Activated CD8-positive, alpha-beta memory T cell treated with anti-CD3 and anti-CD28 coated beads for 4 hours (primary cell): ENCODE measurements at regions not wholly inside any gene's neighbourhood (a gene's known extent, or its start where the extent isn't known, plus 50 kb on each side); places are given as distances from the start of the nearest gene placed in this dataset.
"Not testable (repeated sequence)": the region's sequence is repeated elsewhere in the genome, so short reads cannot be mapped to it uniquely, and the experiment has no call there.

Experiments
- DNase-seq, 2 donors: peaks; one replicate each; pipeline ENCODE4 v3.0.0-alpha.2; 2020; ENCODE audit warnings: low read depth in 2 of 2

DNA sequence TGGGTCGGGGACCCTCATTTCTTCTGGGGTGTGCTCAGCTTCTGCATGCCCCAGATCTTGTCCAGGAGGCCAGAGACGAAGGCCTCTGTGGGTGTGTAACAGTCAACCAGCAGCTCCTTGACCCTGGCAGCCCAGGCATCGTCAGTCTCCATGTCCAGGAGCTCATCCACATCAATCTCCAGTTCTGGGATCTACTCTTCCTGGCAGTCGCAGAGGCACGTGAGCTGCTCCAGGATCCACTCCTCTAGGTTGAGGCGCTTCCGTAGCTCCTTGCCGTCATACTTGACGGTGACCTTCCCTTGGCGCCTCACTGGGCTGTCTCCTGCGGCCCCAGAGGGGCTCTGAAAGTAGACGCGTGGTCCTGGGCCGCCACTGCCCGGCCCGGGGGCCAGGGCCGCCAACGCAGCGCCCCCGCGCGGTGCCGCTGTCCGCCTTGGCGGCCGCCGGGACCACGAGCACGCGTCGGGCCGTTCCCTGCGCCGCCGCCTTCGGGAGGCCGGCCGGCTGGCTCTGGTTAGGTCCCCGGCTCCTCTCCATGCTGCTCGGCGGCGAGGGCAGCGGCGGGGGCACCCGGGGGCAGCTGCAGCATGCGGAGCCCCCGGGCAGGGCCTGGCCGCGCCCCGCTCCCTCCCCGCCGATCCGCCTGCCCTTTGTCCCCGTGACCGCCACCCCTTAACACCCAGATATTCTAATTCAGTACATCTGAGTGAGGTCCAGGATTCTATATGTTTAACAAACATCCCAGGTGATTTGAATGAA lies 170.5 kb downstream of the SEPTIN7 start:
- no peak for DNase-seq

DNA sequence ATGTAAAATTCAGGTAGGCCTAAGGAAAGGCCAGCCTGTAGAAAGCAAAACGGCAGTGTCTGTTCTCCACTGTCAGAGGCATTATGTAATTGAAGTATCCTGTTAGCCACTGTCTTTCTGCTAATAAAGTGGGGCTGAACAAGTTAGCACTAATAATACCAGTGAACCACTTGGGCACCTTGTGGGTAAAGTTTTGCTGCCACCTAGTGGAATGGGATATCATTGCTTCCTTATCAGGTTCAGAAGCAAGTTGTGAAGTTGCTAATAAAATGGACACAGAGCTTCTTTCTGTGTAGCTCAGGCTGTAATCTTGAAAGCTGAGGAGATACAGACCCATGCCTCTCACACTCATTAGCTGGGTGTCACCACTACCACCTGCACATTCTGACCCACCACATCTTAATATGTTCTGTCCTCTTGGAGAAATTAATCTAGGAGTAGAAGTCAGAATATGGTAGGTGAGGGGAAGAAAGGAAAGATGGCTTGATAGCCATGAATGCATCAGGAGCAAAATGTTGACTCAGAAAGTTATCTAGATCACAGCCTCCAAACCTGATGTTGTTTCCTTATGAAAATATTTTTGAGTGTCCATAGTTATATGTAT lies 175.1 kb downstream of the SEPTIN7 start:
- DNase-seq, result peak; percentile 6 to 23

GRCh38 chr7:35978816-35979640 lies 174.0 kb upstream of the EEPD1 start:
- DNase-seq, result not testable (repeated sequence)

DNA sequence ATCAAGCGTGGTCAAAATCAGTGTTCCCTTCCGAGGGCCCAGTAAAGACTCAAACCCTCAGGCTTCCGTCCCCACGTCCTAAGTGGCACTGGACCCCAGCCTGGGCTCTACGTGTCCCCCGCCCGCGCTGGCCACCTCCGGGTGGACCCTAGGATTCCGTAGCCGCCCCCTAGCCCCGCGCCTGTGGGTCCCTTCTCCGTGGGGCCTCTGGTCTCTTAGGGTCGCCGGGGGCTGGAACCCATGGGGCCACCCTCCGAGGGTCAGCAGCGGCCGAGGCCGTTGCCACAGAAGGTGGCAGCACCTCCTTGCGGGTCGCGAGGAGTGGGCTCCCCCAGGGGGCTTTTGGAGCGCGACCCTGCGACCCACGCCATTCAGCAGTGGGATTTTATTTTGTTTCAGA lies 170.5 kb upstream of the EEPD1 start:
- DNase-seq, result no peak

- DNase-seq, result no peak
Observed at GRCh38 chr7:35983626-35984025, 169.4 kb upstream of the EEPD1 start.

- peak; percentile 47 to 64 for DNase-seq
Observed at GRCh38 chr7:35985126-35985754, 167.8 kb upstream of the EEPD1 start.

- DNase-seq, result no peak
Observed at GRCh38 chr7:35987016-35987415, 166.0 kb upstream of the EEPD1 start.

DNA sequence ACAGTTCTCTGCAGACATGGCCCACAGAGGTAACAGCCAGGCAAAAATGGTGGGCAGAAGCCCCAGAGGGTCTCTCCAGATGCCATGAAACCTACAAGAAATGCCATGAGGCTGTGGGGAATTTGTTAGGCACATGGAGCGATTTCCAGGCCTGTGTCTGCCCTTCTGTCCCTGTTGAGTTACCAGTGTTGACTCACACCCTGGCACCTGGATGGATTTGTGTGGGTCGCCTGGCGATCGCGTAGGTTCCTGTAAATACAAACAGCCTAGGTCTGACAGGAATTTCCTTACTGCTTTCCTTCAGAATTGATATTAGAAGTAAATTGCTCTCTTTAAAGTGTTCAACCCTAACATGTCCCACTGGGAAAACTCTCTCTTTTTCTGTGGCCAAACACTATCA lies 164.9 kb upstream of the EEPD1 start:
- DNase-seq, result no peak

- no peak for DNase-seq
Observed at GRCh38 chr7:35988818-35989217, 164.2 kb upstream of the EEPD1 start.

GRCh38 chr7:35991511-35992232 lies 161.4 kb upstream of the EEPD1 start:
- DNase-seq, result peak in 1 of 2 donors; percentile 14

DNA sequence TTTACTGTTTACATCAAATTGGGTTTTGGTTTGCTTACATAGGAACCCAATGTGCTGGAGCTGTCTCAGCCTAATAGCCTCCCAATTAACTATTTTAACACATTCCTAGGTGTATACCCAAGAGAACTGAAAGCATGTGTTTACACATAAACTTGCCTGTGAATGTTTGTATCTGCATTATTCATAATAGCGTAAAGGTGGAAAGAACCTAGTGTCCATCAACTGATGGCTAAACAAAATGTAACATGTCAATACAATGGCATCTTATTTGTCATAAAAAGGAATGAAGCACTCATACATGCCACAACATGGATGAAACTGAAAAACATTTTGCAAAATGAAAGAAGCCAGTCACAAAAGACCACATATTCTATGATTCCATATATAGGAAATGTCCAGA lies 160.6 kb upstream of the EEPD1 start:
- no peak for DNase-seq

DNA sequence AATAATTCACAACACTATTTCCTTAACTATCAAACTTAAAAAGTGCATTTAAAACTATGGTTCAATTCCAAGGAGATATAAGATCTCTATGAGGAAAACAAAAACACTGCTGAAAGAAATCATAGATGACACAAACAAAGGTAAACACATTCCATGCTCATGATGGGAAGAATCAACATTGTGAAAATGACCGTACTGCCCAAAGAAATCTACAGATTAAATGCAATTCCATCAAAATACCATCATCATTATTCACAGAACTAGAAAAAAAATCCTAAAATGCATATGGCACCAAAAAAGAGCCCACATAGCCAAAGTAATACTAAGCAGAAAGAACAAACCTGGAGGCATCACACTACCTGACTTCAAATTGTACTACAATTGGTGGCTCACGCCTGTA lies 159.9 kb upstream of the EEPD1 start:
- DNase-seq, result no peak

- DNase-seq, result no peak
Observed at GRCh38 chr7:35993676-35994606, 159.1 kb upstream of the EEPD1 start.

DNA sequence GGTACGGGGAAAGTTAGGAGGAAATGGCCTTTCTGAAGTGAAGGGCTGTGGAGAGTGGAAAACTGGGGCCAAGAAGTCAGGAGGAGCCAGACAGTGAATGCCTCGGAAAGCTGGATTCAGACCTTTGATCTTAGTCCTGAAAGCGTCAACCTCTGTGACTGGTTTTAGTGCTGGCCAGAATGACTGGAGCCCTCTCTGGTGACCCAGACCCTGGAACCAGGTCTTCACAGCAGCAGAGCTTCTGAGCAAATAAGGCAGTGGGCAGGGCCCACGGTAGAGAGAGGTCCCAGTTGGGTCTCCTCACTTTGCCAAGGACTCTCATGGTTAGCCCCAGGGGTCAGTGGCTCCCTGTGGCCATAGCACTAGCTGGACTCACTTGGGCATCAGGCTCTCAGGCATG lies 157.7 kb upstream of the EEPD1 start:
- no peak for DNase-seq

DNA sequence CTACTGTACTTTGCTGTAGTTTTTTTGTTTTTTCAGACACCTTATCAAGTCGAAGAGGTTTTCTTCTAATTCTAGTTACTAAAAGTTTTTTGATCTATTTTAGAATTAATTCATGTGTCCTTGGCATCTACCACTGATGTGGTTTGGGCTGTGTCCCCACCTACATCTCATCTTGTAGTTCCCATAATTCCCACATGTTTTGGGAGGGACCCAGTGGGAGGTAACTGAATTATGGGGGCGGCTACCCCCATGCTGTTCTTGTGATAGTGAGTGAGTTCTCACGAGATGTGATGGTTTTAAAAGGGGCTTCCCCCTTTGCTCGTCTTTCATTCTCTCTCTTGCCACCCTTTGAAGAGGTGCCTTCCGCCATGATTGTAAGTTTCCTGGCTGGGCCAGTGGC lies 154.6 kb upstream of the EEPD1 start:
- no peak for DNase-seq

- no peak for DNase-seq
Observed at GRCh38 chr7:36001546-36001945, 151.5 kb upstream of the EEPD1 start.

DNA sequence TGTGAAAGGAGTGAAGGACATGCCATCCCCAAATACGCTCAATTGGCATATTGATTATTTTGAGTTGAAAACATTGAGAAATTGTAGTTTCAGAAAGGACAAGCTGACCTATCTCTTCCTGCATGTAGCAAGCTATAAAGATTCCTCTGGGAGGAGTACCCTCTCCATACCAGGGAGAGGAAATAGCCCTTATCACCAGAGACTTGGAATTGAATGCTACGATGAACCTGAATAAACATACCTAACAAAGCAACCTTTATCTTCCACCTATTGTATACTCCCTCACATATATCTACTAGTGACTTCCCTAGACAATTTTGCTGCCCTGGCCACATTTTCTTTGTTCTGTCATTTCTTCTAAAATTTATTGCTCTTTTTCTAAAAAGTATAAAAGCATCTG lies 150.2 kb upstream of the EEPD1 start:
- DNase-seq, result no peak

DNA sequence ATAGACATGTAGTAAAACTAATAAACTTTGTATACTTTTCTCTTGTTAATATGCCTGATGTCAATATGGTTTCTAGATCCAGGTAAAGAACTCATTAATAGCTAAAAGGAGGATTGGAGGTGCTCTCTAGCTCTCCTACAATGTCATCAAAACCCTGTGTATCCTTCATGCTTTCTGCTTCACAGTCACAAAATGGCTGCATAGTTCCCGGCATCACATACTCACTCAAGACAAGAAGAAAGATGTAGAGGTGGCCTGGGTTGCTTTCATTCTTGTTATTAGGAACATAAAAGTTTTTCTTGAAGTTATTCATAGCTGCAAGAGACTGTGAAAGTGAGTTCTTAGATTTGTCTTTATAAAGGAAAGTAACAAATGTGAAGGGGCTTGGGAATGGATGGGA lies 149.7 kb upstream of the EEPD1 start:
- no peak for DNase-seq

DNA sequence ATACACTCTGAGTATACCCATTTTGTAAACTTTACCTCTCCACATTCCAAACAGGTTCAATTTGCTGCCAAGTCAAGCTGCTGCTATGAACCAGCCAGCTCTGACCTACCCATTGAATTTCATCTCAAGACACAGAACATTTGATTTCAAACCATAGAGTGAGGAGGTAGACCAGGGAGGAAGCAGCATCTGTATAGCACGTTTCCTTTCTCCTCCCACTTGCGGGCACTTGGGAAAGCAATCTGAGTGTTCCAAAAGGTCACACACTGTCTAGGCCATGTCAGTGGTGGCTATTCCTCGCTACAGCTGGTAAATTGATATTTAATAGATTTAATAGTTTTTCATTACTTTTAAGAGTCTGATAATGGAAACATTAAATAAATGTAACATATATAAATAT lies 147.8 kb upstream of the EEPD1 start:
- no peak for DNase-seq

DNA sequence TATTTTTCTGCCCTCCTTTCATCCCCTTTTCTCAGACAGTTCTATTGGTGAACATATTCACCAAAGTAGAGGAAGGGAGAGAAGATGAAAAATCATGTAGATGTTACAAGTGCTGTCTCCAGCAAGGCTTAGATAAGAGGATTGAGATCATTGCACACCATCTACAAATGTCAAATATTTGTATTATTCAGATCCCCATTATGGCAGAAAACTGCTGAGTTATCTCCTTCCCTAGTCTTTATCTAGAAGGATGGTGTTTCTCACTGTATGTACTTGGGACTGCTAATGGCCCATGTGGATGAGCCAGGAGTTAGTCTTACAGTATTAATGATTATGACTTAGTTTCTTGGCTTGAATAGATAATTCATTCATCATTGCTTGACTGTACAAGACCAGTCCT lies 147.2 kb upstream of the EEPD1 start:
- DNase-seq, result no peak
